ENCODE measurements at regions not wholly inside any gene's neighbourhood (a gene's known extent, or its start where the extent isn't known, plus 50 kb on each side); places are given as distances from the start of the nearest gene placed in this dataset.

GRCh38 chr9:4402501-4402900 lies 87.8 kb upstream of the SLC1A1 start:
- Histone ChIP-seq H3K4me1 (ENCODE audit: control insufficient read depth in 2 of 2, insufficient read depth in 2 of 2, low read length in 2 of 2) (no peaks in the 10 kb centered on the region), H3K27me3 (replicated peaks in 1 of 4; ENCODE audit: control extremely low read depth in 1 of 4, control insufficient read depth in 3 of 4, insufficient read depth in 4 of 4, low read length in 3 of 4) (no peaks in the 10 kb centered on the region), H2AFZ (ENCODE audit: insufficient read depth, low read depth, low read length, poor library complexity, severe bottlenecking) (no peak overlapping the region), H3K4me2 (replicated peaks; ENCODE audit: low read depth, low read length, poor library complexity, severe bottlenecking) (no peak overlapping the region), H3K79me2 (ENCODE audit: control insufficient read depth, insufficient read depth, low read length) (no peaks in the 10 kb centered on the region), H3K4me3 (ENCODE audit: control extremely low read depth in 1 of 5, extremely low read depth in 1 of 5, insufficient read depth in 1 of 5, low read depth in 2 of 5, low read length in 4 of 5) (no peak overlapping the region), H3K9ac (ENCODE audit: low read length) (no peak overlapping the region), H3K27ac (ENCODE audit: low read length in 2 of 2) (no peak overlapping the region), H4K20me1 (ENCODE audit: control insufficient read depth, insufficient read depth, low read length, poor library complexity, severe bottlenecking) (no peaks in the 10 kb centered on the region), H3K9me3 (ENCODE audit: control extremely low read depth in 1 of 3, control insufficient read depth in 2 of 3, insufficient read depth in 1 of 3, low read length in 2 of 3) (peaks cover 5 to 17% (median 16%) of the 10 kb centered on the region in 3 donors), H3K36me3 (replicated peaks in 1 of 2; ENCODE audit: control extremely low read depth in 1 of 2, control insufficient read depth in 1 of 2, extremely low read depth in 1 of 2, insufficient read depth in 2 of 2, low read length in 1 of 2) (no peaks in the 10 kb centered on the region)
- POLR2A ChIA-PET = no interaction called here
- peaks cover 10% of the 10 kb centered on the region for H3K27me3 Mint-ChIP-seq
- peaks cover 23% of the 10 kb centered on the region for H3K9me3 Mint-ChIP-seq (ENCODE audit: insufficient read depth)
- DNase-seq (no peak), ATAC-seq (ENCODE audit: low read depth) (no peak)
- CTCF ChIA-PET = no interaction called here
- no peak overlapping the region for H3K4me3 Mint-ChIP-seq
- no peaks in the 10 kb centered on the region for H3K4me1 Mint-ChIP-seq
- intact Hi-C loops (cut with micrococcal nuclease) = no loop called here
- TF ChIP-seq EZH2 (IDR thresholded peaks at IDR 0.05; ENCODE audit: borderline replicate concordance, insufficient read depth, low read depth, low read length, poor library complexity, severe bottlenecking) = no peak
- TF ChIP-seq, protein P1, sequence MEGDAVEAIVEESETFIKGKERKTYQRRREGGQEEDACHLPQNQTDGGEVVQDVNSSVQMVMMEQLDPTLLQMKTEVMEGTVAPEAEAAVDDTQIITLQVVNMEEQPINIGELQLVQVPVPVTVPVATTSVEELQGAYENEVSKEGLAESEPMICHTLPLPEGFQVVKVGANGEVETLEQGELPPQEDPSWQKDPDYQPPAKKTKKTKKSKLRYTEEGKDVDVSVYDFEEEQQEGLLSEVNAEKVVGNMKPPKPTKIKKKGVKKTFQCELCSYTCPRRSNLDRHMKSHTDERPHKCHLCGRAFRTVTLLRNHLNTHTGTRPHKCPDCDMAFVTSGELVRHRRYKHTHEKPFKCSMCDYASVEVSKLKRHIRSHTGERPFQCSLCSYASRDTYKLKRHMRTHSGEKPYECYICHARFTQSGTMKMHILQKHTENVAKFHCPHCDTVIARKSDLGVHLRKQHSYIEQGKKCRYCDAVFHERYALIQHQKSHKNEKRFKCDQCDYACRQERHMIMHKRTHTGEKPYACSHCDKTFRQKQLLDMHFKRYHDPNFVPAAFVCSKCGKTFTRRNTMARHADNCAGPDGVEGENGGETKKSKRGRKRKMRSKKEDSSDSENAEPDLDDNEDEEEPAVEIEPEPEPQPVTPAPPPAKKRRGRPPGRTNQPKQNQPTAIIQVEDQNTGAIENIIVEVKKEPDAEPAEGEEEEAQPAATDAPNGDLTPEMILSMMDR (IDR thresholded peaks at IDR 0.05) = no peak
- no peak overlapping the region for H3K27ac Mint-ChIP-seq

DNA sequence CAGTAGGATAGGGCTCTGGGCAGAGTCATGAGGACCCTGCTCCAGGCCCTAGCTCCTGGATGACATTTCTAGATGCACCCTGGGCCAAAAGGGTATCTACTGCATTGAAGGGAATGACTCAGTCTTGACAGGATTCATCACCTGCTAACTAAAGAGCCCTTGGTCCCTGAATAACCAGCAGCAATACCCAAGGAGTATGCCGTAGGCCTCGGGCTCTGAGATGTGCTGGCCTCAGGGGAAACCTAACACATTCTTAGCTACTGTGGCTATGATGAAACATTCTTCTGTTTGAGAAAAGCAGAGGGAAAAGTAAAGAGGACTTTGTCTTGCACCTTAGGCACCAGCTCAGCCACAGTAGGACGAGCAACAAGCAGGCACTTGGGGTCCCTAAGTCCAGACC lies 89.5 kb upstream of the SLC1A1 start:
- Histone ChIP-seq H3K27ac (ENCODE audit: low read length in 2 of 2) (no peak overlapping the region), H4K20me1 (ENCODE audit: control insufficient read depth, insufficient read depth, low read length, poor library complexity, severe bottlenecking) (no peaks in the 10 kb centered on the region), H3K27me3 (replicated peaks in 1 of 4; ENCODE audit: control extremely low read depth in 1 of 4, control insufficient read depth in 3 of 4, insufficient read depth in 4 of 4, low read length in 3 of 4) (no peaks in the 10 kb centered on the region), H3K4me1 (ENCODE audit: control insufficient read depth in 2 of 2, insufficient read depth in 2 of 2, low read length in 2 of 2) (no peaks in the 10 kb centered on the region), H2AFZ (ENCODE audit: insufficient read depth, low read depth, low read length, poor library complexity, severe bottlenecking) (no peak overlapping the region), H3K36me3 (replicated peaks in 1 of 2; ENCODE audit: control extremely low read depth in 1 of 2, control insufficient read depth in 1 of 2, extremely low read depth in 1 of 2, insufficient read depth in 2 of 2, low read length in 1 of 2) (no peaks in the 10 kb centered on the region), H3K79me2 (ENCODE audit: control insufficient read depth, insufficient read depth, low read length) (no peaks in the 10 kb centered on the region), H3K9me3 (ENCODE audit: control extremely low read depth in 1 of 3, control insufficient read depth in 2 of 3, insufficient read depth in 1 of 3, low read length in 2 of 3) (peaks cover 5 to 17% (median 16%) of the 10 kb centered on the region in 3 donors), H3K9ac (ENCODE audit: low read length) (no peak overlapping the region), H3K4me3 (ENCODE audit: control extremely low read depth in 1 of 5, extremely low read depth in 1 of 5, insufficient read depth in 1 of 5, low read depth in 2 of 5, low read length in 4 of 5) (no peak overlapping the region), H3K4me2 (replicated peaks; ENCODE audit: low read depth, low read length, poor library complexity, severe bottlenecking) (no peak overlapping the region)
- no peak for ATAC-seq (ENCODE audit: low read depth)
- DNase-seq = no peak
- POLR2A ChIA-PET = no interaction called here
- CTCF ChIA-PET = no interaction called here
- peaks cover 10% of the 10 kb centered on the region for H3K27me3 Mint-ChIP-seq
- no peak overlapping the region for H3K27ac Mint-ChIP-seq
- WGBS (ENCODE audit: insufficient coverage) = 100% methylated on average over 1 of the region's 3 CpGs
- no peak overlapping the region for H3K4me3 Mint-ChIP-seq
- H3K4me1 Mint-ChIP-seq = no peaks in the 10 kb centered on the region
- intact Hi-C loops (cut with micrococcal nuclease) = no loop called here
- H3K9me3 Mint-ChIP-seq (ENCODE audit: insufficient read depth) = peaks cover 20% of the 10 kb centered on the region
- TF ChIP-seq, protein P1 (IDR thresholded peaks at IDR 0.05) = no peak

Measured in B cell (primary cell).